Sigmoid colon (tissue), 4 donors: ENCODE measurements at regions not wholly inside any gene's neighbourhood (a gene's known extent, or its start where the extent isn't known, plus 50 kb on each side); places are given as distances from the start of the nearest gene placed in this dataset.

Experiments
- EP300 ChIP-seq, 4 donors: sonication (generic); formaldehyde crosslinking; IDR thresholded peaks; one replicate each; pipeline ENCODE4 v1.6.1; 2017; ENCODE audit warnings: antibody characterized with exemption in 4 of 4
- POLR2A ChIP-seq, 2 donors: fragments of 450-650 bp; IDR thresholded peaks; one replicate each; pipeline ENCODE4 v1.6.1; 2016; ENCODE audit warnings: antibody characterized with exemption in 2 of 2, mild to moderate bottlenecking in 2 of 2, moderate library complexity in 2 of 2
- POLR2AphosphoS5 ChIP-seq, 4 donors: sonication (generic); formaldehyde crosslinking; IDR thresholded peaks; one replicate each; pipeline ENCODE4 v1.6.1; 2017; ENCODE audit warnings: antibody characterized with exemption in 4 of 4
- TF ChIP-seq, protein P1 (sequence below), 4 experiments: fragments of 450-650 bp in 3 of 4; fragments of 200-600 bp in 1 of 4; IDR thresholded peaks; one replicate each; pipeline ENCODE4 v1.5.1; 2016 to 2019; ENCODE audit warnings: antibody characterized with exemption in 4 of 4, mild to moderate bottlenecking in 3 of 4, moderate library complexity in 2 of 4

DNA sequence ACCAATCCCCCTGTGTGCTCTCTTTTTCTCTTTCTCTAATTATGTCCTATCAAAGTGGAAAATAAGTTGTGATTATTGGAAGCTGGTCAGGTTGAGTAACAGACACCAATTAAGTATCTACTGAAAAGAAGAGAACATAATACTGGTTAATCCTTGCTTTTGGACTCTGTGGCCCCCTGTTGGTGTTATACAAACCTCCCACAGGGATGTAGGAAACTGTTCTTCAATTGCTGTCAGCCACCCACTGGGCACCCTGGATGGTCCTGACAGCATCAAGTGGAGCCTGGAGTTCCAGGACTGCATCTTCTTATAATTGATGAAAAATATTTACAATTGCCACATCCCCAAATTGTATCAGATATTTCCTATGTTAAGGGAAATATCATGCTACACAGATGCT, 939.7 kb downstream of the KCNMA1 start:
- TF ChIP-seq POLR2AphosphoS5 (IDR thresholded peaks at IDR 0.05) (no peak), POLR2A (IDR thresholded peaks at IDR 0.05) (no peak), EP300 (IDR thresholded peaks at IDR 0.05) (no peak)
- TF ChIP-seq, protein P1, sequence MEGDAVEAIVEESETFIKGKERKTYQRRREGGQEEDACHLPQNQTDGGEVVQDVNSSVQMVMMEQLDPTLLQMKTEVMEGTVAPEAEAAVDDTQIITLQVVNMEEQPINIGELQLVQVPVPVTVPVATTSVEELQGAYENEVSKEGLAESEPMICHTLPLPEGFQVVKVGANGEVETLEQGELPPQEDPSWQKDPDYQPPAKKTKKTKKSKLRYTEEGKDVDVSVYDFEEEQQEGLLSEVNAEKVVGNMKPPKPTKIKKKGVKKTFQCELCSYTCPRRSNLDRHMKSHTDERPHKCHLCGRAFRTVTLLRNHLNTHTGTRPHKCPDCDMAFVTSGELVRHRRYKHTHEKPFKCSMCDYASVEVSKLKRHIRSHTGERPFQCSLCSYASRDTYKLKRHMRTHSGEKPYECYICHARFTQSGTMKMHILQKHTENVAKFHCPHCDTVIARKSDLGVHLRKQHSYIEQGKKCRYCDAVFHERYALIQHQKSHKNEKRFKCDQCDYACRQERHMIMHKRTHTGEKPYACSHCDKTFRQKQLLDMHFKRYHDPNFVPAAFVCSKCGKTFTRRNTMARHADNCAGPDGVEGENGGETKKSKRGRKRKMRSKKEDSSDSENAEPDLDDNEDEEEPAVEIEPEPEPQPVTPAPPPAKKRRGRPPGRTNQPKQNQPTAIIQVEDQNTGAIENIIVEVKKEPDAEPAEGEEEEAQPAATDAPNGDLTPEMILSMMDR (IDR thresholded peaks at IDR 0.05) = no peak
